ENCODE measurements at regions not wholly inside any gene's neighbourhood (a gene's known extent, or its start where the extent isn't known, plus 50 kb on each side); places are given as distances from the start of the nearest gene placed in this dataset.

GRCh38 chr5:68015381-68016302, 199.9 kb upstream of the PIK3R1 start:
- TF ChIP-seq ZNF221 (tag by site-specific recombination; IDR thresholded peaks at IDR 0.05; ENCODE audit: borderline replicate concordance) (no peak), ZEB2 (tag by site-specific recombination; IDR thresholded peaks at IDR 0.05) (no peak), ZNF311 (tag by site-specific recombination; IDR thresholded peaks at IDR 0.05; ENCODE audit: borderline replicate concordance) (no peak), ZNF350 (tag by site-specific recombination; IDR thresholded peaks at IDR 0.05) (no peak), ZNF146 (tag by site-specific recombination; IDR thresholded peaks at IDR 0.05) (no peak), ZNF211 (tag by site-specific recombination; IDR thresholded peaks at IDR 0.05; ENCODE audit: low read depth) (no peak), ZNF2 (tag by site-specific recombination; IDR thresholded peaks at IDR 0.05) (no peak), ZBTB20 (tag by site-specific recombination; IDR thresholded peaks at IDR 0.05) (no peak)
- no peaks in the 10 kb centered on the region for H3K9me3 ChIP-seq (ENCODE audit: control insufficient read depth, insufficient read depth, low read depth, low read length)
- no peaks in the 10 kb centered on the region for H3K36me3 ChIP-seq (ENCODE audit: control insufficient read depth in 2 of 2, insufficient read depth in 1 of 2, low read length in 2 of 2)
- ChIA-PET CTCF (no interaction called here), POLR2A (no interaction called here)
- no peak overlapping the region for H3K4me3 ChIP-seq (ENCODE audit: low read depth, low read length)
- H3K4me1 ChIP-seq (ENCODE audit: control insufficient read depth, insufficient read depth, low read length): no peaks in the 10 kb centered on the region
- H3K27ac ChIP-seq (ENCODE audit: extremely low read depth, low read depth, low read length): no peak overlapping the region

GRCh38 chr5:68012831-68013230, 202.7 kb upstream of the PIK3R1 start:
- ChIA-PET POLR2A (no interaction called here), CTCF (no interaction called here)
- no peak for TF ChIP-seq ZBTB20 (tag by site-specific recombination; IDR thresholded peaks at IDR 0.05)
- no peak for TF ChIP-seq ZNF701 (tag by site-specific recombination; IDR thresholded peaks at IDR 0.05)
- Histone ChIP-seq H3K36me3 (ENCODE audit: control insufficient read depth in 2 of 2, insufficient read depth in 1 of 2, low read length in 2 of 2) (no peaks in the 10 kb centered on the region), H3K27ac (ENCODE audit: extremely low read depth, low read depth, low read length) (no peak overlapping the region), H3K4me3 (ENCODE audit: low read depth, low read length) (no peak overlapping the region), H3K9me3 (ENCODE audit: control insufficient read depth, insufficient read depth, low read depth, low read length) (no peaks in the 10 kb centered on the region), H3K4me1 (ENCODE audit: control insufficient read depth, insufficient read depth, low read length) (no peaks in the 10 kb centered on the region)

- TF ChIP-seq ZNF157 (tag by site-specific recombination; IDR thresholded peaks at IDR 0.05): no peak
- no peak for TF ChIP-seq PRDM2 (tag by site-specific recombination; IDR thresholded peaks at IDR 0.05; ENCODE audit: borderline replicate concordance)
- no peak for TF ChIP-seq ZNF837 (tag by site-specific recombination; IDR thresholded peaks at IDR 0.05)
- no peak for TF ChIP-seq ZNF2 (tag by site-specific recombination; IDR thresholded peaks at IDR 0.05)
- TF ChIP-seq ZSCAN23 (tag by site-specific recombination; IDR thresholded peaks at IDR 0.05): no peak
- CTCF ChIA-PET: no interaction called here
- no peaks in the 10 kb centered on the region for H3K4me1 ChIP-seq (ENCODE audit: control insufficient read depth, insufficient read depth, low read length)
Observed at GRCh38 chr5:68012429-68012828, 203.1 kb upstream of the PIK3R1 start.

More at GRCh38 chr5:68012429-68012828, 203.1 kb upstream of the PIK3R1 start:
- POLR2A ChIA-PET: interaction anchor here (0.5 kb wide), 1 partner anchor 186 kb away, joined by 7 read pairs; no protein-coding TSS in a partner anchor
- no peak overlapping the region for H3K27ac ChIP-seq (ENCODE audit: extremely low read depth, low read depth, low read length)
- no peaks in the 10 kb centered on the region for H3K9me3 ChIP-seq (ENCODE audit: control insufficient read depth, insufficient read depth, low read depth, low read length)
- no peaks in the 10 kb centered on the region for H3K36me3 ChIP-seq (ENCODE audit: control insufficient read depth in 2 of 2, insufficient read depth in 1 of 2, low read length in 2 of 2)
- H3K4me3 ChIP-seq (ENCODE audit: low read depth, low read length): no peak overlapping the region

Data from HEK293 (cell line).